Kidney tubule cell (primary cell): ENCODE measurements at regions not wholly inside any gene's neighbourhood (a gene's known extent, or its start where the extent isn't known, plus 50 kb on each side); places are given as distances from the start of the nearest gene placed in this dataset.

ENCODE experiments used
- DNase-seq: peaks from one replicate; pipeline ENCODE4 v3.0.0-alpha.2; 2018; ENCODE audit warnings: low spot score

DNA sequence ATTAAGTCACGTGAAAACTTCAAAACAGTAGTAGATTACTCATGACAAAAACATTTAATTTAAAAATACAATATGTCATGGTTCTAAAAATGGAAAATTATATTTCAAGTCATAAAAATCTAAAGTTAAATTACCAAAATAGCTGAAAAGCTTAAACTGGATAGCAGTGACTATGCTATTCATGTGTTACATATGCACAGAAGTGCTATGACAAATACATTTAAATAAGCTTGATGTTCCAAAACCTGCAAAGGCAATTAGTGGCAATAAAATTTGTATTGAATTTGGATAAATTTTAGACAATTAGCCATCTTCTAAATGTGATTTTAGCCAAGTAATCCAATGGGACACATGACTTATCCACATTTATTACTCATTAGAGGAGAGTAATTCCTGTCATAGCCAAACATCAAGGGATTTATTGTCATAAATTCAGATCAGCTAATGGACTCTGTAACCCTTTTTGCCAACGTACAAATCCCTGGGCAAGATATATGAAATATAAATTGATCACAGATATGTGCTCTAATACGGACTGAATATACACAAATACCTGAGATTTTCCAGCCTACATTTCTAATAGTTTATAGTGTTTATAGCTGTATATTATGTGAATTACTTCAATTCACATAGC is 419.4 kb downstream of the ISL1 start:
- DNase-seq = no peak

DNA sequence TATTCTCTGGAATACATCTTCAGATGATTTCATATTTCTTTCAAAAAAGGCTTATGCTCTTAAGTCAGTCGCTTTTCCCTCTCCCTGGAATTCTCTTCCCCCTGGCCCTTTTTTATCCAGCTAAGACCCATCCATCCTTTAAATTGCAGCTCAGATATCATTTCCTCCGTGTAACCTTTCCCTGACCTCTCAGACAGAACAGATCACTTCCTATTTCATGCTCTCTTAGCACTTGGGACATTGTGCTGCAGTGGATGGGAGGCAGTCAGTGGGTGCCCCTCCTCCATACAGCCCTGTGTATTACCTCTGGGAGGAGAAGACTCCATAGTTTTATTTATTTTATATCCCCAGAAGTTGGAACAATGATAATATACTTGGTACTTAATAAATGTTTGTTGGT is 423.4 kb downstream of the ISL1 start:
- peak; percentile 21 for DNase-seq

DNA sequence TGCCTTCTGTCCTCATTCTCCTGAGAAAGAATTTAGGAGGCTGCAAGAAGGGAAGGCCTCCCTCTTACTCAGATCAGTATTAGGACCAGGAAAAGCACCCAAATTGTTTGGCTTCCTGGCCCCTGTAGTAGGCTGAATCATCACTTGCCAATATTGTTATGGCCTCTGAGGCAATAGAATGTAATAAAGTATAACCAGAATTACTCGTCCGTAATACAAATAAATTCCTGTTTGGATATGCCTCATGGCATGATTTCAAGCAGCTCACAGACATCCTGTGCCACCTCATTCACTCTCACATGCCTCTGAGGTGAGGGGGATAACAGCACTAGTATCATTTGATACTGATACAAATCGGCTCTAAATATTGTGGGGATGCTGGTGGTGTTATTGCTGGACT is 427.3 kb downstream of the ISL1 start:
- DNase-seq = peak; percentile 91

DNA sequence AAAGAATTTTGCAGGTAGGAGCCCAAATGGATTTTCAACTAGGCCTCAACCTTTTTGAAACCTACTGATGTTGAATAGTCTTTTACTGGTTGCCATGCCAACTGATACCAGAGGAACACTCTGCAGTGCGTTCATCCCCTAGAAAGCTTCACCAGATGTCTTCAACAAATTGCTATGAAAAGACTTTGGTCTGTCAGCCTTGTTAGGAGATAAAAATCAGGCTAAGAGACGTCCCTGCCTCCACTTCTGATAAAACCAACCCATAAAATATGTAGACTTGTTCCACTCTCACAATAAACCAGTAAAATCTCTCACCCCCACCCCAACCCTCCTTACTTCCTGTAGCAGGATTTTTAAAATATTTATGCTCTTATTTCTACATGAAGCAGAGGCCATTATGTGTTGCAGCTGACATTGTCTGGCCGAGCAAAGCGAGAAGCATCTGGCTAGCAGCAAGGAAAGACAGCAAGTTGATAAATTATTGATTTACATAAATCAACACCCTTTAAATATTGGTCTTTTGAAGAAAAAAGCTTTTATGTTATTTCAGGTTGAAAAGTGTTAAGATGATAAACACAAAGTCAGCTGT is 428.7 kb downstream of the ISL1 start:
- no peak for DNase-seq

DNA sequence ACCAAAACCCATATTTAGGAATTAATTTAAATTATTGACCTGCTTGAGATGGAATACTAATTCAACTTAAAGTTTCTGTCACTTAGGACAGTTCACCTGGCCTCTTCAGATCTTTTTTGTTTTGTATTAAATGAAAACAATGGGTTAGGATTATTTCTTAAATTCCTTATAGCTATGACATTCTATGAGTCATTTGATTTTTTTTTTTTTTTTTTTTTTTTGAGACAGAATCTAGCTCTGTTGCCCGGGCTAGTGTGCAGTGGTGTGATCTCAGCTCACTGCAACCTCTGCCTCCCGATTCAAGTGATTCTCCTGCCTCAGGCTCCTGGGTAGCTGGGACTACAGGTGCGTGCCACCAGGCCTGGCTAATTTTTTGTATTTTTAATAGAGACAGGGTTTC is 431.6 kb downstream of the ISL1 start:
- DNase-seq = peak; percentile 34

DNA sequence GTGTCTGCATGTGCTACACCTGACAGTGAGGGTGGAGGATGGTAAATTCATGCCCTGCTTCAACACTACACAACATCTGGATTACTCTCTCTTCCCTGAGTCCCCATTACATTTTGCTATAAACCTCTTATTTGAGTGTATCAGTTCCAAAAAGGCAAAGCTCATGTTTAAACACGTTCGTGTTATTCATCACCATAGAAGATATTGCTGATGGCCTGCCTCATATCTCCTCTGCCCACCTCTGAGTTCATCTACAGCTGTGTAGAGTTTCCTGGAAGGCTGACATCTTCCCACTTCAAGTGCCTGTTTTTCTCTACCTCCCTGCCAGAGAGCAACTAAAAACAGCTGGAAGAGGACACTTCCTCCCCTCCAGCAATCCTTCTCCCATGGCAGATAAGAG is 433.2 kb downstream of the ISL1 start:
- DNase-seq = no peak

DNA sequence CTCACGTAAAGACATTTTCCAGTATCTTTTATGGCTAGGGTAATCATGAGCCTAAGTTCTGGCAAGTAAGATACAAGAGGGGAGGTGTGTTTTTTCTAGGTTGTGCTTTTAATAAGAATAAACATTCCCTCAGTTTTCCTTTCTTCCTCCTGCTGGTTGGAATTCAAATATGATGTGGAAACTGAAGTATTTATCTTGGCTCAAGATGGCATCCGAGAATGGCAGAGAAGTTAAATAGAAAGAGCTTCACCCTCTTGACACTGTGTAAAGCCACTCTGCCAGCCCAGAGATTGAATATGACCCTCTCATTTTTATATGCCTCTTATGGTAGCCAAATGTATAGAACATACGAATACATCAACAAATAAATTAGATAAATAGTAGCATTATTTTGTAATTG is 438.4 kb downstream of the ISL1 start:
- DNase-seq = no peak

DNA sequence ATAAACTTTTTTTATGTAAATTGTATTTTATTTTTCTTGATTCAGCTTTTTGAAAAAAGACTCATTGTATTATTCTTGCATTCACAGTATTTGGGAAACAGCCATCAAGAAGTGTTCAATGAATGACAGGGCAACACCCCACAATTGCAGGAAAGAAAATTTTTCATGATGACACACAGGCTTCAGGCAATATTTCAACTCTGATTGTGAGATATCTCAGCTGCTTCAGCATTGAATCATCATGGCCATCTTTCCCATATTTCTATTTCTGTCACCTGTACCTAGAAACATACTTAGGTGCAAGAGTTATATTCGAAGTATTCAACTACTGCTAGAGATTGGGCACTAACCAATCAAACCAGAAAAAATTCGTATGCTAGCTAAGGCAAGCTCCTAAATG is 446.0 kb downstream of the ISL1 start:
- DNase-seq = peak; percentile 87

DNA sequence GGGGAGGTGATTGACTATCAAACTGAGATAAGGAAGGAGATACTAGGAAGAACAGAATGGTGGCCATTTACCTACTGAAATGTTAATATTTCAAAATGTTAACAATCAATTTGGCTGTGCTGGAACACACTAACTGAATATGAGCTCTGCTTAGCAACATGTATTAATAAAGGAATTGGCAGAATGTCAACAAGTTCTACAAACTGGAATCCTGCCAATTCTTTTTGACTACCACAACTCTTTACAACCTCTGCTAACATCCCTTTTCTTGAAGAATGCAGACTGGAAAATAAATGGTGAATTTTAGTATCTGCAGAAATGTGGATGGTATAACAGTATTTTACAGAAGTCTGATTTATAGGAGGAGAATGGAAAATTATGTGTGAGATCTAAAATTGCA is 446.4 kb downstream of the ISL1 start:
- DNase-seq = peak; percentile 33

DNA sequence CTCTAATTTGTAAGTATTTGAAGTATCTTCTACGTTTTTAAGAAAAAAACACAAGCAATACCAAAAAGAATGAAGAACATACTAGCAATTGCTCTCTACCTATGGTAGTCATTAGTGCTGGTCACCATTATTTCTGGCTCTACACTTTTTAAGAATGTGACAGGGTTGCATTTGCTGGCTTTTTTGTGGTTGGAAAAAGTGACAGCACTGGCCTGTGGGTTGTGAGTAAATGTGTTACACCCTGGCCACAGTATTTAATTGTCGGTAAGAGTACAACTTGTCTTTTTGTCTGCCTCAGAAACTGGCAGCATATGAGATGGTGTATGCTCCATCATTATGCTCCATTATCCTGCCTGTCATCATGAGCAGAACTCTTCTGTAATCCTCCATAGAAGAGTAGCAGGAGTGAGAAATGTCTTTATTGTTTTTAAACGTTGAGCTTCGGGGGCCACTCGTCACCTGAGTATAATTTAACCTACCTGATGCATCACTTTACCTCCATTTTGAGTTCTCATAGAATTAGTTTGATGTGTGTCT is 449.8 kb downstream of the ISL1 start:
- no peak for DNase-seq

DNA sequence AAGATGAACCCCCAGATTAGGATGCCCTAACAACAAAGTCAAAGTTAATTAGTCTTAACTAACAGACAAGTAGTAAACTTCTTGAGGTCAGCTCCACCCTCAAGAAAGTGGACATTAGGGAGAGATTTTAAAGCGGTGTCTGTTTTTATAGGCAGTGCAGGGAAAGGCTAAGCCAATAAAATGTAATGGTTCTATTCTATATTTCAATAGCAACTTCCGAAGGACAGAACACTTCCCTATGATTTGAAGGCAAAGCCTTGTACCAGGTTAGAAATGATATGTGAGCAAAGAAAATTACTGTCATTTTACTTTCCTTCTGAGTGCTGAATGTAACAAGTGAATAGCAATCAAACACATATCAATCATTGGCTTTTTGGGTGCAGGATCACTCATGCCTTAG is 455.2 kb downstream of the ISL1 start:
- no peak for DNase-seq

DNA sequence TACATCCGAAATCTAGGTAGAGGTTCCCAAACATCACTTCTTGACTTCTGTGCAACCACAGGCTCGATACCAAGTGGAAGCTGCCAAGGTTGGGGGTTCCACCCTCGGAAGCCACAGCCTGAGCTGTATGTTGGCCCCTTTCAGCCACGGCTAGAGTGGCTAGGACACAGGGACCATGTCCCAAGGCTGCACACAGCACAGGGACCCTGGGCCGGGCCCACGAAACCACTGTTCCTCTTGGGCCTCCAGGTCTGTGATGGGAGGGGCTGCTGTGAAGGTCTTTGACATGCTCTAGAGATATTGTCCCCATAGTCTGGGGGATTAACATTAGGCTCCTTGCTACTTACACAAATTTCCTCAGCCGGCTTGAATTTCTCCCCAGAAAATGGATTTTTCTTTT is 460.6 kb downstream of the ISL1 start:
- DNase-seq = no peak

DNA sequence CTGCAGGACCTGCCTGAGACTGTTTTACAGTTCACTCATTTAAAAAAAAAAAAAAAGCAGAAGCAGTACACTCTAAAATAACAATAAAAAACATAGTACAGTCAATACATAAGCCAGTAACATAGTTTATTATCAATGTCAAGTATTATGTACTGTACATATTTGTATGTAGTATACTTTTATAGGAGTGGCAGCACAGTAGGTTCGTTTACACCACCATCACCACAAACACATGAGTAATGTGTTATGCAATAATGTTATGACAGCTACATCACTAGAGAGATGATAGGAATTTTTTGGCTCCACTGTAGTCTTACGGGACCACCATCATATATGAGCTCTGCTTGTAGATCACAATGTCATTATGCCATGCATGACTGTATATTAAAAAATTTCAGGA is 462.8 kb downstream of the ISL1 start:
- DNase-seq = no peak

DNA sequence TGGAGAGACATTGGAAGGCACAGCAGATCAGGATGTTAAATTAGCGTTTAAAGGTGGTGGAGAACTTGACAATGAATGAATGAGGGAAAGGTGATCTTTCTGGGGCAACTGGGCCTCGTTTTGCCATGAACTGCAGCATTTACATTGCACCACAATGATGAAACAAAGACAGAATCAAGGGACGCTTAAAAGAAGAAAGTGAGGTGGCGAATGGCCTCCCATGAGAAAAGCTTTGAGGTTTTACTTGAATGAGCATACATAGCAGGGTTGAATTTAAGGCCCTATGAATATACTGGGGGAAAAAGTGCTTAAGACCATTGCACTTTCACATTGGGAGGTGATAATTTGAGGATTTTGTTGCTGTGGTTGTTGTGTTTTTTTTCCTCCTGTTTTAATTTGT is 476.4 kb downstream of the ISL1 start:
- no peak for DNase-seq

DNA sequence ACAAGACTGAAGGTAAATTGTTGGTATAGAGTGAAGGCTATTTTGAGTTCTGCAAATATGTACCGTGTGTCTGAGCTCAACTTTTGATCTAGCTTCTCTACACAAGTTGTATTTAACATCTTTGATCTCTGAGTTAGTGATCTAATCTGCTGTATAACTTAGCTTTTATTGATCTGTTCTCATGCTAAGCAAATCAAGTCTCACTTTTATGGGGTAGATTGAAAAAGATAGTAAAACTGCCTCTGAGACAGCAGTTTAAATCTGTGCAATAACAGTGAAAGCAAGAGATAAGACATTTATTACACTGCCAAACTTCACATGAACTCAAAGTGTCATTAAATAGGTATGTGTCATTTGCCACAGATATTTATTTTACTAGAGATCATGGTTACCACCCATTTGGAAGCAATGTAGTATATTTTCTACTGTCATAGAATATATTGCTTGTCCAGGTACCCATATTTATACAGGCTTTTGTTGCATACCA is 477.3 kb downstream of the ISL1 start:
- no peak for DNase-seq

DNA sequence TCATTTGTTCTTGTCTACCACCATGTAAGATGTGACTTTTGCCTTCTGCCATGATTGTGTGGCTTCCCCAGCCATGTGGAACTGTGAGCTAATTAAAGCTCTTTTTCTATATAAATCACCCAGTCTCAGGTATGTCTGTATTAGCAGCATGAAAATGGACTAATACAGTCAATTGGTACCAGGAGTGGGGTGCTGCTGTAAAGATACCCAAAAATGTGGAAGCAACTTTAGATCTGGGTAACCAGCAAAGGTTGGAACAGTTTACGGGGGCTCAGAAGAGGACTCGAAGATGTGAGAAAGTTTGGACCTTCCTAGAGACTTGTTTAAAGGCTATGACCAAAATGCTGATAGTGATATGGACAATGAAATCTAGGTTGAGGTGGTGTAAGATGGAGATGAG is 488.9 kb downstream of the ISL1 start:
- no peak for DNase-seq

DNA sequence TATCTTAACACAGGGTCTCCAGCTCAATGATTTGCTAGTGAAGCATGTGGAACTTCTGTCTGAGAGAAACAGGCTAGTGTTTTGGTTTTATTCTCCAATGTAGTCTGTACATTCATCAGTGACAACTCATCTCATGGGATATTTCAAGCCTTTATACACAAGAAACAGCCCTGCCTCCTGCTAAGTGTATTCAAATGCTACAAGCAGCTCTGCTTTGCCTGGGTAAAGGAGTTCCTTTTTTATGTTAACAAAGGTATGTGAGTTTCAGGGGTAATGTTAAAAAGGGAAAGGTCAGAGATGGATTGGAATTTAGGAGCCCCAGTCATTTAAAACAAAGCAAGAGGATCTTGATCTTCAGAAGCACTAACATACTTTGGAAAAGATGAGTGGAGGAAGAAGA is 498.7 kb downstream of the ISL1 start:
- DNase-seq = peak; percentile 13

DNA sequence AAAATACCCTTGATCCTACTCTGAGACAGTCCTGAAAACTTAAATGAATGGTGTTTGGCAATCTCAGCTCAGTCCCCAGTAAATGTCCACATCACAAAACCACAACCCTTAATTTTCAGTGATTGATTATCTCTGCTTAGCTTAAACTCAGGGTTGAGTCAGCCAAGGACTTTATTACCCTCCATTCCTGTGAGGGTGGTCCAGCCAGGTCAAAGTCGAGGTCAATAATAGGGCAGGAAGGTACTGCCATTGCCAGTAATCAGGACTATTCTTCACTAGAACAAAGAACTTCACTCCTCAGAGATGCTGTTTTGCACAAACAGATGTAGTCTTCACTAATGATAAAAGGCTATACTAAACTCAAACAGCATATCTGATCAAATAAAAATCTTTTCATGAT is 499.4 kb downstream of the ISL1 start:
- no peak for DNase-seq

DNA sequence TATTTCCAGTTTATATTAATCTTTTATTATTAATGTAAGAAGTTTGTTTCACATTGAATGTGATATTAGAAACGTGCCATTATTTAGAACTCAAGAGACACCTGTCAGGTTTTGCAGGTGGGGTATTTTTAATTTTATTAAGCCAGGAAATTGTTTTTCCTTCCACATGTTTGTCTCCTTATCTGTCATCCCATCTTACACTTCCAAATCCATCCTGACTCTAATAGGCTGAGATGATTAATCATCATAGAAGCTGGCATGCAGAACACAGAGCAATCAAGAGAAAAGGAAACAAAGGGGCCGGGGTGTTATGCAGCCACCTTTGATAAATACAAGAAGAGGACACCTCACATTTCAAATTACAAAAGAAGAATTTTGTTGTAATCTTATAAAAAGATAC is 506.5 kb downstream of the ISL1 start:
- peak; percentile 20 for DNase-seq

DNA sequence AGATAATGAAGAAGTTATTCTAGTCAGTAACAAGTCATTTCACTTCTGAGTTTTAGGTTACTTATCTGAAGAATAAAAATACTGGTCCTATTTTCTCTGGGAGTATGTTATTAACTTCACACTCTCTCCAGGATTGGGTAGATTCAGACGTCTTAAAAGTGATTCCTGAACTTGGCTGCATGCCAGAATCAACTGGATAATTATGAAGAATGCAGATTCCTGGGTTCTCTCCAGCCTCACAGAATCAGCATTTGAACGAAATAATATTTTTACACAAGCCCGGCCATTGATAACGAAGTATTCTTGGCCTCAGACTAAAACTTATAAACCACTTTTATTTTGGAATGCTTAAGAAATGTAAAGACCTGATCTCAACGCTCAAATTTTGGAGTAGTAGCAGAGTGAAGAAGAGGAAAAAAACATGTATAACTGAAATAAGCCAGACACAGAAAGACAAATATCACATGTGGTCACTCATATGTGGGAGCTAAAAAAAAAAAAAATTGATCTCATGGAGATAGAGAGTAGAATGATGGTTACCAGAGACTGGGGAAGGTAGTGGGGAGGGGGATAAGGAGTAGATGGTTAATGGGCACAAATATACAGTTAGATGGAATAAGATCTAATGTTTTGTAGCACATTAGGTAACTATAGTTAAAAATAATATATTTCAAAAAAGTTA is 507.3 kb downstream of the ISL1 start:
- DNase-seq = no peak

DNA sequence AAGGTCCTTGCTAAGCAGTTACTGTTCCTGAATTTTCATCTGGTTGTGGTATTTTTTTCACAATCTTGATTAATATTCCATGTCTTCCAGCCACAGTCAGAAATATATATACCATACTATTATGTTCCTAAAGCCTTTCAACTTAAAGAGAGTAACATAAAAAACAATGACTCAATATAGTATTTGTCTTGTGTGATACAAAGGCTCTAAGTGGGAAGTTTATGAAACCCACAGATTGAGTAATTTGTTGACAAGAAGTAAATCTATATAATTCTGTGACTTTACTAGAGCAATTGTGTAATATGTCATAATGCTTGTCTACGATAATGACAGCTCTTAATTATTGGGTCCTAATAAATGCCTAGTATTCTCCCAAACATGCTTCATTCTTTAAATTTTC is 509.4 kb downstream of the ISL1 start:
- no peak for DNase-seq

DNA sequence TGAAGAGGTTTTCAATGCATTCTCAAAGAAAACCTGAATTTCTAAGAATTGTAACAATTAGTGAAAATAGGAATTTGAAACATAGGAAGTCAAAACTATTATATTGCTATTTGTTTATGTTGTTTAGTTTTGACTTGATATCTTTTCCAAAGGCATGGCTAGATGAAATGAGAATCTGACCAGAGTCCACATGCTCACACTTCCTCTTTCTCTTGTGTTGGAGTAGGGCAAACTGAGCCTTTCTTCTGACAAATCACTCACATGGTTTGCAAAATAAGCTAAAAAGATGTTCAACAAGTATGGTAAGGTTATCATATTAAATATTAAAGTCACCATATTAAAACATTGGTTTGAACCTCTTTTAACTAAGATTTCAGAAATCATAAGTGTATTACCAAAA is 512.6 kb downstream of the ISL1 start:
- DNase-seq = no peak

DNA sequence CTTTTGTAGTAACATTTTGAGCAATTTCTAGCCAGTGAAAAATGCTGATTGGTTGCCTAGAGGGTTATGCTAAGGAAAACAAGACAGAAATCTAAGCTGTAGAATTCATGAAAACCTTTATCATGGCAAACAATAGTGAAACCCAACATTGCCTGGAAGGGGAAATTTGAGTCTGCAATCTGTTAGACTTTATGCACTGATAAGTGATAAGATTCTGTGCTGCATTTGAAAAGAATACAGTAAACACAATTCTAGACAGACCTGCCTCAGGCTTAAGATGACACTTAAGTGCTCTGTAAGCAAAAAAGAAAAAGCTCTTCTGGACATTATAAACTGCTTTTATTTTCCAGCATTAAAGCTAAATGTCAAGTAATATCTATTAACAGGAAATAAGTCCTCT is 519.3 kb downstream of the ISL1 start:
- no peak for DNase-seq
